ENCODE measurements at regions not wholly inside any gene's neighbourhood (a gene's known extent, or its start where the extent isn't known, plus 50 kb on each side); places are given as distances from the start of the nearest gene placed in this dataset.

DNA sequence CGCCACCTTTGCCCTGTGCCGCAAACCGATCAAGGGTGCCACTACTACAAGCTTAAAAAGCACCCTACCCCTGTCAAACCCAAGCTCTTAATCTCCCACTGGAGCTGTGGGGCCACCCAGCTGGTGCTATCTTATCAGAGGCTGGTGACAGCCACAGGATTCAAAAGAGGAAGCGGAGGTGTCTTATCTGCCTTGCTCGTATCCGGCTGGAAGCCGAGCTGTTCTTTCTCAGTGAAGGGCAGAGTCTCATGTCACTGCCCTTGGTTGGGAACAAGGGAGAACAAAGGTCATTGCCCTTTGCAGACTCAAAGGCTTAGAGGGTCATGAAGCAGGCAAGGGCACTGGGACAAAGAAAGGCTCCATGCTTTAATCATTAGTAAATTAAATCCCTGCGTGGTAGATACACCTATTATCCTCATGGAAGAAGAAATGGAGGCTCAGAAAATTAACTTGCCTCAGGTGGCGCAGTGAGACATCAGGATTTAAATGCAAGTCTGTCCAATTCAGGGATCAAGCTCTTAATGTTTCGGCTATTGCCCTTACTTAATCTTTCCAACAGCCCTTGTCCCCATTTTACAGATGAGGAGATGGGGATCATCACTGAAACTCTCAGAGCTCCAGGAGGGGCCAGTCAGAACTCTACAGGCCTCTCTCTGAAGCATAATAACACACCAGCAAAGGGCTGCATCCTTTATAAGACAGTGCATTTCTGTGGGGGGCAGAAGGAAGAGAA lies 360.0 kb upstream of the PROK2 start:
- Histone ChIP-seq H2AK9ac (replicated peaks; ENCODE audit: low read depth, low read length, poor library complexity) (no peak overlapping the region), H3K27ac (ENCODE audit: insufficient read depth, low read length) (no peak overlapping the region), H2AFZ (replicated peaks; ENCODE audit: low read length, poor library complexity) (no peak overlapping the region), H3K4me3 (ENCODE audit: insufficient read depth, low read depth, low read length) (no peak overlapping the region), H4K5ac (ENCODE audit: low read depth, low read length) (no peak overlapping the region), H3K23ac (ENCODE audit: low read depth, low read length) (no peak overlapping the region), H2BK20ac (ENCODE audit: low read depth, low read length) (no peak overlapping the region), H3K27me3 (ENCODE audit: control insufficient read depth, insufficient read depth, low read length) (peaks cover 7% of the 10 kb centered on the region; the same call in 1 of the 2 replicates), H3K18ac (ENCODE audit: low read depth, low read length) (no peak overlapping the region), H3K79me1 (ENCODE audit: low read depth in 1 of 2, low read length in 2 of 2) (no peaks in the 10 kb centered on the region), H4K20me1 (ENCODE audit: insufficient read depth, low read length) (no peaks in the 10 kb centered on the region), H3K14ac (replicated peaks; ENCODE audit: low read depth, low read length) (no peak overlapping the region), H2AK5ac (ENCODE audit: low read depth, low read length) (no peak overlapping the region), H4K8ac (ENCODE audit: low read depth in 2 of 2, low read length in 2 of 2) (no peak overlapping the region), H3K9me3 (ENCODE audit: control insufficient read depth, insufficient read depth, low read length) (no peaks in the 10 kb centered on the region), H3K36me3 (ENCODE audit: control insufficient read depth, insufficient read depth, low read length) (no peaks in the 10 kb centered on the region), H3K9me1 (ENCODE audit: insufficient read depth, low read length) (no peaks in the 10 kb centered on the region), H4K91ac (ENCODE audit: insufficient read depth, low read depth, low read length) (no peak overlapping the region), H3K4me1 (ENCODE audit: control insufficient read depth, insufficient read depth, low read length) (no peaks in the 10 kb centered on the region), H2BK5ac (ENCODE audit: low read depth, low read length, poor library complexity, severe bottlenecking) (no peak overlapping the region), H3K4me2 (ENCODE audit: low read depth, low read length) (no peak overlapping the region), H2BK120ac (ENCODE audit: low read depth, low read length) (no peak overlapping the region), H2BK15ac (ENCODE audit: low read depth, low read length) (no peak overlapping the region), H3K4ac (ENCODE audit: low read depth, low read length) (no peak overlapping the region), H3K9ac (ENCODE audit: low read depth, low read length) (no peak overlapping the region), H3K56ac (ENCODE audit: extremely low read depth, insufficient read depth, low read length) (no peak overlapping the region)
- no peak for TF ChIP-seq RFX5 (IDR thresholded peaks at IDR 0.05; ENCODE audit: low read depth, low read length)
- no peak for TF ChIP-seq NFE2L2 (IDR thresholded peaks at IDR 0.05; ENCODE audit: low read depth, low read length)
- TF ChIP-seq, protein P1, sequence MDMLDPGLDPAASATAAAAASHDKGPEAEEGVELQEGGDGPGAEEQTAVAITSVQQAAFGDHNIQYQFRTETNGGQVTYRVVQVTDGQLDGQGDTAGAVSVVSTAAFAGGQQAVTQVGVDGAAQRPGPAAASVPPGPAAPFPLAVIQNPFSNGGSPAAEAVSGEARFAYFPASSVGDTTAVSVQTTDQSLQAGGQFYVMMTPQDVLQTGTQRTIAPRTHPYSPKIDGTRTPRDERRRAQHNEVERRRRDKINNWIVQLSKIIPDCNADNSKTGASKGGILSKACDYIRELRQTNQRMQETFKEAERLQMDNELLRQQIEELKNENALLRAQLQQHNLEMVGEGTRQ (IDR thresholded peaks at IDR 0.05; ENCODE audit: low read depth, low read length): no peak
- TF ChIP-seq RCOR1 (IDR thresholded peaks at IDR 0.05; ENCODE audit: insufficient replicate concordance, low read length): no peak
- TF ChIP-seq CHD1 (IDR thresholded peaks at IDR 0.05; ENCODE audit: low read depth, low read length): no peak
- TF ChIP-seq, protein P2, sequence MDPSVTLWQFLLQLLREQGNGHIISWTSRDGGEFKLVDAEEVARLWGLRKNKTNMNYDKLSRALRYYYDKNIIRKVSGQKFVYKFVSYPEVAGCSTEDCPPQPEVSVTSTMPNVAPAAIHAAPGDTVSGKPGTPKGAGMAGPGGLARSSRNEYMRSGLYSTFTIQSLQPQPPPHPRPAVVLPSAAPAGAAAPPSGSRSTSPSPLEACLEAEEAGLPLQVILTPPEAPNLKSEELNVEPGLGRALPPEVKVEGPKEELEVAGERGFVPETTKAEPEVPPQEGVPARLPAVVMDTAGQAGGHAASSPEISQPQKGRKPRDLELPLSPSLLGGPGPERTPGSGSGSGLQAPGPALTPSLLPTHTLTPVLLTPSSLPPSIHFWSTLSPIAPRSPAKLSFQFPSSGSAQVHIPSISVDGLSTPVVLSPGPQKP (IDR thresholded peaks at IDR 0.05; ENCODE audit: borderline replicate concordance, low read depth, low read length): no peak
- no peak for TF ChIP-seq MAFK (IDR thresholded peaks at IDR 0.05; ENCODE audit: low read depth, low read length)
- no peak for TF ChIP-seq MXI1 (IDR thresholded peaks at IDR 0.05; ENCODE audit: borderline replicate concordance, low read depth, low read length)
- TF ChIP-seq FOS (IDR thresholded peaks at IDR 0.05; ENCODE audit: low read depth, low read length): no peak
- TF ChIP-seq, protein P3, sequence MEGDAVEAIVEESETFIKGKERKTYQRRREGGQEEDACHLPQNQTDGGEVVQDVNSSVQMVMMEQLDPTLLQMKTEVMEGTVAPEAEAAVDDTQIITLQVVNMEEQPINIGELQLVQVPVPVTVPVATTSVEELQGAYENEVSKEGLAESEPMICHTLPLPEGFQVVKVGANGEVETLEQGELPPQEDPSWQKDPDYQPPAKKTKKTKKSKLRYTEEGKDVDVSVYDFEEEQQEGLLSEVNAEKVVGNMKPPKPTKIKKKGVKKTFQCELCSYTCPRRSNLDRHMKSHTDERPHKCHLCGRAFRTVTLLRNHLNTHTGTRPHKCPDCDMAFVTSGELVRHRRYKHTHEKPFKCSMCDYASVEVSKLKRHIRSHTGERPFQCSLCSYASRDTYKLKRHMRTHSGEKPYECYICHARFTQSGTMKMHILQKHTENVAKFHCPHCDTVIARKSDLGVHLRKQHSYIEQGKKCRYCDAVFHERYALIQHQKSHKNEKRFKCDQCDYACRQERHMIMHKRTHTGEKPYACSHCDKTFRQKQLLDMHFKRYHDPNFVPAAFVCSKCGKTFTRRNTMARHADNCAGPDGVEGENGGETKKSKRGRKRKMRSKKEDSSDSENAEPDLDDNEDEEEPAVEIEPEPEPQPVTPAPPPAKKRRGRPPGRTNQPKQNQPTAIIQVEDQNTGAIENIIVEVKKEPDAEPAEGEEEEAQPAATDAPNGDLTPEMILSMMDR (conservative IDR thresholded peaks at IDR 0.05; ENCODE audit: low read depth, low read length): no peak
- no peak for TF ChIP-seq CEBPB (IDR thresholded peaks at IDR 0.05; ENCODE audit: low read depth, low read length)
- no peak for TF ChIP-seq BHLHE40 (IDR thresholded peaks at IDR 0.05; ENCODE audit: low read depth, low read length)
- no peak for TF ChIP-seq RAD21 (IDR thresholded peaks at IDR 0.05; ENCODE audit: low read length)
- intact Hi-C loops (cut with micrococcal nuclease): no loop called here
- DNase-seq (no peak), ATAC-seq (ENCODE audit: low read depth) (no peak)
- ChIA-PET POLR2A (ENCODE audit: unreplicated experiment) (no interaction called here), CTCF (no interaction called here)
- 40% methylated on average over 2 of the region's 10 CpGs; no CpG with 5 or more reads in 1 of the 2 experiments for WGBS, 2 experiments (ENCODE audit: extremely low coverage in 2 of 2, insufficient read length in 1 of 2)
- in situ Hi-C loops (cut with MboI; ENCODE audit: low sequenced_read_pairs): no loop called here
- dilution Hi-C loops (cut with HindIII; ENCODE audit: low sequenced_read_pairs, unreplicated experiment): no loop called here
- BruUV-seq (replicated peaks): no TSS peak

Data from IMR-90 (cell line).